SK-N-SH treated with all-trans-retinoic acid at 6 μM for 48 hours (cell line): ENCODE measurements at regions not wholly inside any gene's neighbourhood (a gene's known extent, or its start where the extent isn't known, plus 50 kb on each side); places are given as distances from the start of the nearest gene placed in this dataset.

ENCODE experiments used
- ATAC-seq: fragments of 200-7000 bp; cut with Tn5 transposase; 3 replicates; pipeline ENCODE4 v1.9.1; 2020; ENCODE audit warnings: mild to moderate bottlenecking, moderate library complexity
- ARNTL ChIP-seq: fragments of 450-650 bp; formaldehyde crosslinking; IDR thresholded peaks from 2 replicates; pipeline ENCODE4 v1.5.0; 2020; ENCODE audit warnings: low read depth, mild to moderate bottlenecking, moderate library complexity, borderline replicate concordance
- BACH2 ChIP-seq: fragments of 250-450 bp; sonication (Bioruptor Pico); IDR thresholded peaks from 2 replicates; pipeline ENCODE4 v1.9.0; 2021; ENCODE audit warnings: mild to moderate bottlenecking, borderline replicate concordance
- CREB5 ChIP-seq: fragments of 250-450 bp; sonication (Bioruptor Pico); IDR thresholded peaks from 2 replicates; pipeline ENCODE4 v1.5.1; 2020; ENCODE audit warnings: low read depth, mild to moderate bottlenecking, moderate library complexity
- CSDC2 ChIP-seq: fragments of 250-450 bp; sonication (Bioruptor Pico); IDR thresholded peaks from 2 replicates; pipeline ENCODE4 v1.5.0; 2020; ENCODE audit warnings: mild to moderate bottlenecking, moderate library complexity
- CSRNP3 ChIP-seq: fragments of 250-450 bp; sonication (Bioruptor Pico); IDR thresholded peaks from 2 replicates; pipeline ENCODE4 v1.5.1; 2021; ENCODE audit warnings: mild to moderate bottlenecking, moderate library complexity
- ESRRG ChIP-seq: fragments of 250-450 bp; sonication (Bioruptor Pico); IDR thresholded peaks from 2 replicates; pipeline ENCODE4 v1.6.1; 2021; ENCODE audit warnings: mild to moderate bottlenecking
- GLIS3 ChIP-seq: fragments of 250-450 bp; sonication (Bioruptor Pico); IDR thresholded peaks from 2 replicates; pipeline ENCODE4 v1.5.0; 2020; ENCODE audit warnings: mild to moderate bottlenecking, moderate library complexity
- ISL1 ChIP-seq: fragments of 250-450 bp; sonication (Bioruptor Pico); IDR thresholded peaks from 2 replicates; pipeline ENCODE4 v2.1.2; 2022; ENCODE audit warnings: mild to moderate bottlenecking, moderate library complexity
- OSR1 ChIP-seq: fragments of 250-450 bp; sonication (Bioruptor Pico); IDR thresholded peaks from 2 replicates; pipeline ENCODE4 v1.8.0; 2022; ENCODE audit warnings: moderate library complexity, mild to moderate bottlenecking, inconsistent platforms
- PATZ1 ChIP-seq: fragments of 250-450 bp; sonication (Bioruptor Pico); IDR thresholded peaks from 2 replicates; pipeline ENCODE4 v1.8.0; 2020; ENCODE audit warnings: mild to moderate bottlenecking, moderate library complexity, borderline replicate concordance
- POU6F1 ChIP-seq: fragments of 250-450 bp; sonication (Bioruptor Pico); IDR thresholded peaks from 2 replicates; pipeline ENCODE4 v1.8.0; 2021; ENCODE audit warnings: low read depth, mild to moderate bottlenecking, moderate library complexity, borderline replicate concordance
- PPARA ChIP-seq: fragments of 250-450 bp; sonication (Bioruptor Pico); IDR thresholded peaks from 2 replicates; pipeline ENCODE4 v1.5.0; 2020; ENCODE audit warnings: mild to moderate bottlenecking, borderline replicate concordance
- RARB ChIP-seq: fragments of 250-450 bp; sonication (Bioruptor Pico); IDR thresholded peaks from 2 replicates; pipeline ENCODE4 v1.8.0; 2021; ENCODE audit warnings: mild to moderate bottlenecking, moderate library complexity
- SNAI2 ChIP-seq: fragments of 250-450 bp; sonication (Bioruptor Pico); IDR thresholded peaks from 2 replicates; pipeline ENCODE4 v1.5.0; 2020; ENCODE audit warnings: mild to moderate bottlenecking, moderate library complexity
- TCF4 ChIP-seq: fragments of 250-450 bp; sonication (Bioruptor Pico); IDR thresholded peaks from 2 replicates; pipeline ENCODE4 v1.8.0; 2021; ENCODE audit warnings: mild to moderate bottlenecking, moderate library complexity, borderline replicate concordance
- TOX ChIP-seq: fragments of 250-450 bp; sonication (Bioruptor Pico); IDR thresholded peaks from 2 replicates; pipeline ENCODE4 v1.8.0; 2021; ENCODE audit warnings: mild to moderate bottlenecking, moderate library complexity, borderline replicate concordance
- ZFP3 ChIP-seq: fragments of 250-450 bp; sonication (Bioruptor Pico); IDR thresholded peaks from 2 replicates; pipeline ENCODE4 v1.5.0; 2020; ENCODE audit warnings: mild to moderate bottlenecking, moderate library complexity
- ZFP30 ChIP-seq: fragments of 450-650 bp; formaldehyde crosslinking; IDR thresholded peaks from 2 replicates; pipeline ENCODE4 v1.5.0; 2022; ENCODE audit warnings: mild to moderate bottlenecking, moderate library complexity
- ZNF565 ChIP-seq: fragments of 450-650 bp; formaldehyde crosslinking; conservative IDR thresholded peaks from 2 replicates; pipeline ENCODE4 v1.5.0; 2020; ENCODE audit warnings: low read depth, mild to moderate bottlenecking, moderate library complexity
- ZNF8 ChIP-seq: fragments of 450-650 bp; formaldehyde crosslinking; IDR thresholded peaks from 2 replicates; pipeline ENCODE4 v1.5.0; 2020; ENCODE audit warnings: mild to moderate bottlenecking, moderate library complexity

GRCh38 chr1:239807361-239807760 is 284.3 kb upstream of the FMN2 start:
- TF ChIP-seq PPARA (CRISPR knock-in tag) (no peak), CSRNP3 (CRISPR knock-in tag) (no peak), TCF4 (CRISPR knock-in tag) (no peak)
- ATAC-seq: peak; percentile 37; the same call in 2 of the 3 replicates

- TF ChIP-seq CSDC2 (CRISPR knock-in tag) (no peak), SNAI2 (CRISPR knock-in tag) (no peak), ZFP3 (CRISPR knock-in tag) (no peak), ARNTL (CRISPR knock-in tag) (no peak)
These were observed 281.6 kb upstream of the FMN2 start for GRCh38 chr1:239810061-239810481.

GRCh38 chr1:239811211-239811885 is 280.3 kb upstream of the FMN2 start:
- ATAC-seq: no peak
- TF ChIP-seq ZNF8 (CRISPR knock-in tag): no peak
- TF ChIP-seq TOX (CRISPR knock-in tag): no peak
- TF ChIP-seq ISL1 (CRISPR knock-in tag): no peak
- no peak for TF ChIP-seq ARNTL (CRISPR knock-in tag)
- no peak for TF ChIP-seq ZNF565 (CRISPR knock-in tag)
- no peak for TF ChIP-seq GLIS3 (CRISPR knock-in tag)
- TF ChIP-seq ZFP30: no peak

More at GRCh38 chr1:239810061-239810481, 281.6 kb upstream of the FMN2 start:
- ATAC-seq: no peak

GRCh38 chr1:239812580-239812979 is 279.1 kb upstream of the FMN2 start:
- ATAC-seq: no peak
- TF ChIP-seq ARNTL (CRISPR knock-in tag) (no peak), ZFP3 (CRISPR knock-in tag) (no peak), BACH2 (CRISPR knock-in tag) (no peak), GLIS3 (CRISPR knock-in tag) (no peak), ESRRG (CRISPR knock-in tag) (no peak), OSR1 (CRISPR knock-in tag) (no peak), RARB (CRISPR knock-in tag) (no peak), CREB5 (CRISPR knock-in tag) (no peak), CSDC2 (CRISPR knock-in tag) (no peak)

GRCh38 chr1:239814306-239814881 is 277.3 kb upstream of the FMN2 start:
- ATAC-seq: peak; percentile 88
- TF ChIP-seq ZNF565 (CRISPR knock-in tag) (no peak), PATZ1 (CRISPR knock-in tag) (no peak; the same call in 1 of the 2 replicates), TOX (CRISPR knock-in tag) (peak; percentile 80), RARB (CRISPR knock-in tag) (peak; percentile 56; the same call in 1 of the 2 replicates)
- TF ChIP-seq, all 23 proteins: peak for 2

GRCh38 chr1:239815074-239815473 is 276.6 kb upstream of the FMN2 start:
- no peak for ATAC-seq
- TF ChIP-seq ISL1 (CRISPR knock-in tag): no peak
- TF ChIP-seq TOX (CRISPR knock-in tag): no peak
- TF ChIP-seq SNAI2 (CRISPR knock-in tag): no peak
- TF ChIP-seq POU6F1 (CRISPR knock-in tag): no peak
- TF ChIP-seq GLIS3 (CRISPR knock-in tag): no peak
- no peak for TF ChIP-seq CREB5 (CRISPR knock-in tag)
- TF ChIP-seq, all 23 proteins: peak for 0
